ENCODE measurements at regions not wholly inside any gene's neighbourhood (a gene's known extent, or its start where the extent isn't known, plus 50 kb on each side); places are given as distances from the start of the nearest gene placed in this dataset.

GRCh38 chr14:37994846-37995372, 212.8 kb upstream of the SSTR1 start:
- Histone ChIP-seq H3K27ac (ENCODE audit: extremely low read length, insufficient read depth, low read length) (no peak overlapping the region), H4K20me1 (ENCODE audit: insufficient read depth, low read length) (no peaks in the 10 kb centered on the region), H2AFZ (ENCODE audit: low read length) (no peak overlapping the region), H3K4me1 (ENCODE audit: insufficient read depth, low read length) (no peaks in the 10 kb centered on the region), H3K27me3 (ENCODE audit: control insufficient read depth in 1 of 2, insufficient read depth in 2 of 2, low read length in 2 of 2) (no peaks in the 10 kb centered on the region), H3K9me3 (ENCODE audit: low read length) (no peaks in the 10 kb centered on the region), H3K4me3 (replicated peaks in 1 of 3; ENCODE audit: insufficient read depth in 1 of 3, low read depth in 2 of 3, low read length in 3 of 3) (no peak overlapping the region), H3K36me3 (replicated peaks in 1 of 2; ENCODE audit: control insufficient read depth in 1 of 2, insufficient read depth in 2 of 2, low read length in 2 of 2) (no peaks in the 10 kb centered on the region), H3K79me2 (ENCODE audit: insufficient read depth, low read length) (no peaks in the 10 kb centered on the region), H3K9ac (ENCODE audit: insufficient read depth, low read depth, low read length) (no peak overlapping the region), H3K4me2 (ENCODE audit: low read depth, low read length) (no peak overlapping the region)
- FAIRE-seq, result no peak
- no peak for TF ChIP-seq ZNF557 (CRISPR knock-in tag; IDR thresholded peaks at IDR 0.05)
- TF ChIP-seq MEIS2 (CRISPR knock-in tag; IDR thresholded peaks at IDR 0.05), result no peak
- no peak for TF ChIP-seq ATF2 (CRISPR knock-in tag; IDR thresholded peaks at IDR 0.05)
- no peak for TF ChIP-seq PBX2 (CRISPR knock-in tag; IDR thresholded peaks at IDR 0.05)
- TF ChIP-seq ZNF530 (CRISPR knock-in tag; IDR thresholded peaks at IDR 0.05; ENCODE audit: low read depth), result no peak
- no peak for TF ChIP-seq LBX2 (CRISPR knock-in tag; IDR thresholded peaks at IDR 0.05; ENCODE audit: borderline replicate concordance)
- no peak for TF ChIP-seq ETV6 (CRISPR knock-in tag; conservative IDR thresholded peaks at IDR 0.05)
- no peak for TF ChIP-seq MAFF (IDR thresholded peaks at IDR 0.05; ENCODE audit: low read depth, low read length)
- TF ChIP-seq DDIT3 (CRISPR knock-in tag; IDR thresholded peaks at IDR 0.05), result no peak
- no peak for TF ChIP-seq NCOA5 (CRISPR knock-in tag; IDR thresholded peaks at IDR 0.05)
- TF ChIP-seq TMF1 (CRISPR knock-in tag; IDR thresholded peaks at IDR 0.05; ENCODE audit: low read depth), result no peak
- TF ChIP-seq ZNF10 (CRISPR knock-in tag; IDR thresholded peaks at IDR 0.05; ENCODE audit: borderline replicate concordance, low read depth), result no peak
- POLR2A ChIA-PET, result no interaction called here
- intact Hi-C loops (cut with micrococcal nuclease; ENCODE audit: unreplicated experiment), result no loop called here
- in situ Hi-C loops (cut with HindIII; ENCODE audit: extremely low pct_ligation_motif_present, low pct_unique_long_range_greater_than_20kb), result no loop called here
- WGBS (ENCODE audit: low lambda C conversion rate), result 28% methylated on average over 4 of the region's 4 CpGs
- no peak for DNase-seq (ENCODE audit: low spot score)
- ATAC-seq, result no peak
- BruUV-seq (replicated peaks), result no TSS peak
- CTCF ChIA-PET (ENCODE audit: low intra/inter-chr PET ratio, low total read pairs), result no interaction called here
